SH-SY5Y (cell line): ENCODE measurements at regions not wholly inside any gene's neighbourhood (a gene's known extent, or its start where the extent isn't known, plus 50 kb on each side); places are given as distances from the start of the nearest gene placed in this dataset.

Source experiments
- GATA2 ChIP-seq: IDR thresholded peaks from 2 replicates; pipeline ENCODE4 v1.6.1; 2011; ENCODE audit warnings: mild to moderate bottlenecking, low read depth, low read length
- GATA3 ChIP-seq: IDR thresholded peaks from 2 replicates; pipeline ENCODE4 v1.6.1; 2011; ENCODE audit warnings: low read depth, mild to moderate bottlenecking, low read length, moderate library complexity

DNA sequence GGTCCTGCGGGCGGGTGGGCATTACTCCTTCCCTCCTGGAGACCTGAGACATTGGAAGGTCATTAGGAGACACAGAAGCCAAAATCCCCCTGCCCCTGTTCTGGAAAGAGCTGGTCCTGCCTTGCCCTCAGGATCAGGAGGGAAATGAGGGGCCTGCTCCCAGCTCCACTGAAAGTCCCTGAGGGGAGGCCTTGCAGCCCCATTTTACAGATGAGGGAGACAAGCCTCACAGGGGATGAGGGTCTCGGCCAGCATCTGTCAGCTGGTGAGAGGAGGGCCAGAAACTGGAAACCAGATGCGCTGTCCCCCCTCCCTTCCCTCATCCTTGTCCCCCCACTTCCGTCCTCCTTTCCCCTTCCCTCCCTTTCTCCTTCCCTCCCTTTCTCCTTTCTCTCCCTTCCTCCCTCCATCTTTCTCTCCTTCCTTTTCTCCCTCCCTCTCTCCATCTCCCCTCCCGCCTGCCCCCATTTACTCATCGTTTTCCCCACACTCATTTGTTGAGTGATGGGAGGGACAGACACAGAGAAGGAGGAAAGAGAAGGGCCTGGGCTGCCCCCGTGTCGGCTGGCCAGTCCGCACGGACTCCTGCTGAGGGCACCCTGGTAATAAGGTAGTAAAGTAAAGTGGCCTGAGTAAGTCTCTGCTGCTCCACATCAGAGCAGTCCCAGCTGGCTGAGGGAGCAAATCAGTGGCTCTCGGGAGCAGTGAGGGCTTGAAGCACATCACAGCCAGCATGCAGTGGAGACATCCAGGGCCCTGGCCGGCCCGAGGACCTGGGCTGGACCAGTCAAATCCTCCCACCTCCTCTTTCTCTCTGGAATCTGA, 112.4 kb upstream of the ALDH1A3 start:
- TF ChIP-seq GATA2 (no peak), GATA3 (no peak)
